Osteoblast (primary cell): ENCODE measurements at regions not wholly inside any gene's neighbourhood (a gene's known extent, or its start where the extent isn't known, plus 50 kb on each side); places are given as distances from the start of the nearest gene placed in this dataset.

Experiments
- DNase-seq: peaks from one replicate; pipeline ENCODE4 v3.0.0; 2011; ENCODE audit warnings: low spot score, mixed read lengths; ENCODE audit not compliant: insufficient read length; ENCODE audit errors: missing footprints
- H2AFZ ChIP-seq: 2 replicates; pipeline ENCODE4 v1.6.0; 2011; ENCODE audit warnings: mild to moderate bottlenecking, low read length
- H3K27ac ChIP-seq: 2 replicates; pipeline ENCODE4 v1.5.1; 2011; ENCODE audit warnings: mild to moderate bottlenecking, low read depth, low read length, moderate library complexity
- H3K27me3 ChIP-seq: 2 replicates; pipeline ENCODE4 v1.6.0; 2012; ENCODE audit warnings: mild to moderate bottlenecking, control low read depth, inconsistent platforms, low read length, moderate library complexity; ENCODE audit not compliant: insufficient read depth
- H3K36me3 ChIP-seq: 2 replicates; pipeline ENCODE4 v1.5.1; 2011; ENCODE audit warnings: mild to moderate bottlenecking, low read length, control low read depth, moderate library complexity; ENCODE audit not compliant: insufficient read depth
- H3K4me1 ChIP-seq: 2 replicates; pipeline ENCODE4 v1.5.1; 2011; ENCODE audit warnings: mild to moderate bottlenecking, low read length, control low read depth, moderate library complexity; ENCODE audit not compliant: insufficient read depth
- H3K4me2 ChIP-seq: 2 replicates; pipeline ENCODE4 v1.6.0; 2011; ENCODE audit warnings: mild to moderate bottlenecking, low read length; ENCODE audit not compliant: insufficient read depth
- H3K4me3 ChIP-seq: fragments of 200-600 bp; sonication (generic); 3 replicates; pipeline ENCODE4 v1.5.1; 2012; ENCODE audit warnings: mild to moderate bottlenecking, low read length, inconsistent platforms; ENCODE audit not compliant: insufficient read depth
- H3K79me2 ChIP-seq: 2 replicates; pipeline ENCODE4 v1.6.0; 2012; ENCODE audit warnings: mild to moderate bottlenecking, low read length, control low read depth, inconsistent platforms; ENCODE audit not compliant: insufficient read depth
- H3K9me3 ChIP-seq: 2 replicates; pipeline ENCODE4 v1.5.1; 2011; ENCODE audit warnings: low read depth, low read length, control low read depth
- H4K20me1 ChIP-seq: 2 replicates; pipeline ENCODE4 v1.6.0; 2012; ENCODE audit warnings: mild to moderate bottlenecking, low read length, control low read depth; ENCODE audit not compliant: insufficient read depth
- CTCF ChIP-seq: IDR thresholded peaks from 2 replicates; pipeline ENCODE4 v1.5.1; 2011; ENCODE audit warnings: mild to moderate bottlenecking, low read depth, low read length, moderate library complexity; ENCODE audit errors: extremely low read depth

DNA sequence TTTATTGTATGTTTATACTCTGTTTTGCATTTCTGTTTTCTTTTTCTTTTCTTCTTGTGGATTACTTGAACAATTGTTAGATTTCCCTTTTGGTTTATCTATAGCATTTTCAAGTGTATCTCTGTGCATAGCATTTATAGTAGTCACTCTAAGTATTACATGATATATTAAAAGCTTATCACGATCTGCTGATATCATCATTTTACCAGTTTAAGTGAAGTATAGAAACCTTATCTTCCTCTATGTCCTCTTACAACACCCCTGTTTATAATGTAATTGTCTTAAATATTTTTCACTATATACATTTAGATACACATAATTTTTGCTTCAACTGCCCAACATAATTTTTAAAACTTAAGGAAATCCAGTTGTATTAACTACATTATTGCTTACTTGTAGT lies 513.9 kb upstream of the CELF2 start:
- H3K27ac ChIP-seq = no peak overlapping the region
- H3K9me3 ChIP-seq = no peaks in the 10 kb centered on the region
- no peaks in the 10 kb centered on the region for H3K27me3 ChIP-seq
- no peaks in the 10 kb centered on the region for H4K20me1 ChIP-seq
- H3K36me3 ChIP-seq = no peaks in the 10 kb centered on the region
- DNase-seq = no peak
- no peak overlapping the region for H2AFZ ChIP-seq
- TF ChIP-seq CTCF = no peak
- no peak overlapping the region for H3K4me3 ChIP-seq
- H3K4me2 ChIP-seq = no peak overlapping the region
- H3K4me1 ChIP-seq = no peaks in the 10 kb centered on the region
- H3K79me2 ChIP-seq = no peaks in the 10 kb centered on the region

DNA sequence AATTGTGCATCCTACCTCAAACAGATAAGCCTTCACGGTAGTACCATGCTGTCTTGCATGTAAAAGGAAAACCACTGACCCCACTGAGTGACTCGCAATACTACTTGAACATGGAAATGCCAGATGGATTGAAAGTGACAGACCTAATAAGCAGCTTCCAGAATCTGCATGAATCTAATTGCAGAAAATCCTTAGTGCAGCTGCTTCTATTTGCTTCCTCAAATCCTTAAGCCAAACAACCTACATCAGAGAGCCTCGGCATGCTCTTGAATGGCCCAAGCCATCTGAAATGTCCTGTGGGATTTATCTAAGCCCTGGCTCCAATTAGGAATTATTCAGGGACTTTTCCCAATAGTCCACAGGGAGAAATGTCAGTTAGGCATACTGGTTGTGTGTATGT lies 509.5 kb upstream of the CELF2 start:
- no peak overlapping the region for H3K27ac ChIP-seq
- no peak overlapping the region for H3K4me3 ChIP-seq
- H3K4me2 ChIP-seq = no peak overlapping the region
- no peaks in the 10 kb centered on the region for H3K27me3 ChIP-seq
- H3K79me2 ChIP-seq = no peaks in the 10 kb centered on the region
- H3K9me3 ChIP-seq = no peaks in the 10 kb centered on the region
- H2AFZ ChIP-seq = no peak overlapping the region
- no peak for DNase-seq
- no peaks in the 10 kb centered on the region for H3K4me1 ChIP-seq
- no peaks in the 10 kb centered on the region for H3K36me3 ChIP-seq
- TF ChIP-seq CTCF = no peak
- no peaks in the 10 kb centered on the region for H4K20me1 ChIP-seq

- no peaks in the 10 kb centered on the region for H3K4me1 ChIP-seq
- no peak overlapping the region for H2AFZ ChIP-seq
- no peak overlapping the region for H3K4me2 ChIP-seq
- no peaks in the 10 kb centered on the region for H3K9me3 ChIP-seq
- no peak for DNase-seq
- TF ChIP-seq CTCF = no peak
- no peak overlapping the region for H3K4me3 ChIP-seq
- no peaks in the 10 kb centered on the region for H3K27me3 ChIP-seq
- H3K36me3 ChIP-seq = no peaks in the 10 kb centered on the region
- no peaks in the 10 kb centered on the region for H4K20me1 ChIP-seq
- no peaks in the 10 kb centered on the region for H3K79me2 ChIP-seq
- no peak overlapping the region for H3K27ac ChIP-seq
Observed at GRCh38 chr10:10510179-10510578, 507.5 kb upstream of the CELF2 start.

GRCh38 chr10:10513067-10513466 lies 504.6 kb upstream of the CELF2 start:
- Histone ChIP-seq H3K4me3 (no peak overlapping the region), H3K9me3 (no peaks in the 10 kb centered on the region), H3K27me3 (no peaks in the 10 kb centered on the region), H3K36me3 (no peaks in the 10 kb centered on the region), H3K4me1 (no peaks in the 10 kb centered on the region), H3K27ac (no peak overlapping the region), H3K4me2 (no peak overlapping the region), H2AFZ (no peak overlapping the region), H3K79me2 (no peaks in the 10 kb centered on the region), H4K20me1 (no peaks in the 10 kb centered on the region)
- DNase-seq = no peak
- TF ChIP-seq CTCF = no peak
